Neuron (in vitro differentiated cells): ENCODE measurements at regions not wholly inside any gene's neighbourhood (a gene's known extent, or its start where the extent isn't known, plus 50 kb on each side); places are given as distances from the start of the nearest gene placed in this dataset.

Experiments
- H2AFZ ChIP-seq: one replicate; pipeline ENCODE4 v1.6.1; 2013; ENCODE audit warnings: low read depth, mild to moderate bottlenecking, inconsistent platforms, low read length, moderate library complexity
- H3K27me3 ChIP-seq: one replicate; pipeline ENCODE4 v1.6.1; 2013; ENCODE audit warnings: low read length; ENCODE audit not compliant: insufficient read depth
- H3K36me3 ChIP-seq: one replicate; pipeline ENCODE4 v1.6.1; 2013; ENCODE audit warnings: low read length; ENCODE audit not compliant: insufficient read depth
- H3K4me1 ChIP-seq: one replicate; pipeline ENCODE4 v1.6.1; 2013; ENCODE audit warnings: low read length; ENCODE audit not compliant: insufficient read depth
- H3K4me3 ChIP-seq: 2 replicates; pipeline ENCODE4 v1.5.1; 2013; ENCODE audit warnings: mild to moderate bottlenecking, low read length, moderate library complexity
- H3K9me3 ChIP-seq: one replicate; pipeline ENCODE4 v1.6.1; 2013; ENCODE audit warnings: low read length

DNA sequence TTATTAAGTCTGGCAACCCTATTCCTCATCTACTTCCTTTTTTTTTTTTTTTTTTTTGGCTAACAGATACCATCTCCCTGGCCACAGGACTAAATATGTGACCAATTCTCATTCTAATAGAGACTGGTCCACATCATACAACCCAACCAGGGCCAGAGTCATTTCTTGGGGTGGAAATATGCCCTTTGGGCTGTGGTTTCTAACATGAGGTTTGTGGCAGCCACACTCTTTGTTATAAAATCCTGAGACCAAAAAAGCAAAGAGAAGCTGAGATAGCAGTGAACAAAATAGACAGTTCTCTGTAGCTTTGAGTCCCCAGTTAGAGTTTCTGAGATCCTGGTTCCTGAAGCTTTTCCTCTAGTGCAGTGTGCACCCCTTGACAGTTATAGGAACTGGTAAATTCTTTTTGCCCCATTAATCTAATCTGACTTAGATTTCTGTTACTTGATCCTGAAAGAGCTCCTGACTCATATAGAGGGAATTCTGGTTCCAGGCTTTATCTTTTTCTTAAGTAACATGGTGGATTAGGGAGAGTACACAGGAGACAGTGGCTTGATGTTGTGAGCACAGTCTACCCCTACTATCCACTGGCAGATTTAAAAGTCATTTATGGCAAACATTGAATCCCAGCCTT lies 86.8 kb downstream of the MAIP1 start:
- no peaks in the 10 kb centered on the region for H3K36me3 ChIP-seq

DNA sequence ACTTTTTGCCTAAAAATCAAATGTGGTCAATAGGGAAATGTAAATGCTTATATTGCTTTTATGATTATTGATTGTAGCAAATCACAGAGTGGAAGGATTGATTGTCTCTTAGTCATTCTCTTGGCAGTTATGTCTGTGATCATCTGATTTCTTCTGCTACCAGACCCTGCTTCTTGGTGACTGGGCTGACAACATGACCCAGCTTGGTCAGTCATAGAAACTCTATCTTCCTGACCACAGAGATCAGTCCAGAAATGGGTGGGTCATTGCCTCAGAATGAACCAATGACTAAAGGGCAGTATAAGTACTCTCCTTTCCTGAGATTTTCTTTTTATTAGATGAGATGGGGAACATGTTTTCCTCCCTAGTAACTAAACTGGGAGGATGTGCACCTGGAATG lies 87.6 kb downstream of the MAIP1 start:
- no peaks in the 10 kb centered on the region for H3K27me3 ChIP-seq
- no peaks in the 10 kb centered on the region for H3K4me1 ChIP-seq
- H2AFZ ChIP-seq: no peak overlapping the region
- H3K4me3 ChIP-seq: no peak overlapping the region
- H3K36me3 ChIP-seq: no peaks in the 10 kb centered on the region
- H3K9me3 ChIP-seq: peaks cover 5% of the 10 kb centered on the region

More for the DNA sequence above, 86.8 kb downstream of the MAIP1 start:
- Histone ChIP-seq H2AFZ (no peak overlapping the region), H3K27me3 (no peaks in the 10 kb centered on the region), H3K9me3 (peaks cover 5% of the 10 kb centered on the region), H3K4me1 (no peaks in the 10 kb centered on the region), H3K4me3 (no peak overlapping the region)

DNA sequence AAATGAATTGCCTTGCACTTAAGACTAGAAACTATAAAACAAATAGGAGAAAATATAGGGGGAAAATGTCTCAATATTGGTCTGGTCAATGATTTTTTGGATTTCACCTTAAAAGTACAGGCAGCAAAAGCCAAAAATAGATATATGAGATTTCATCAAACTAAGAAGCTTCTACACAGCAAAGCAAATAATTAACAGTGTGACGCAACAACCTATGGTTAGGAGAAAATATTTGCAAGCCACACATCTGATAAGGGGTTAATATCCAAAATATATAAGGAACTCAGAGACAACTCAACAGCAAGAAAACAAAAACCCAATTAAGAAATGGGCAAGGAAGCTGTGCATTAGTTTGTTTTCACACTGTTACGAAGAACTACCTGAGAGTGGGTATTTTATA lies 89.1 kb downstream of the MAIP1 start:
- no peaks in the 10 kb centered on the region for H3K36me3 ChIP-seq
- no peak overlapping the region for H2AFZ ChIP-seq
- peaks cover 5% of the 10 kb centered on the region for H3K9me3 ChIP-seq
- H3K4me1 ChIP-seq: no peaks in the 10 kb centered on the region
- no peaks in the 10 kb centered on the region for H3K27me3 ChIP-seq
- no peak overlapping the region for H3K4me3 ChIP-seq

DNA sequence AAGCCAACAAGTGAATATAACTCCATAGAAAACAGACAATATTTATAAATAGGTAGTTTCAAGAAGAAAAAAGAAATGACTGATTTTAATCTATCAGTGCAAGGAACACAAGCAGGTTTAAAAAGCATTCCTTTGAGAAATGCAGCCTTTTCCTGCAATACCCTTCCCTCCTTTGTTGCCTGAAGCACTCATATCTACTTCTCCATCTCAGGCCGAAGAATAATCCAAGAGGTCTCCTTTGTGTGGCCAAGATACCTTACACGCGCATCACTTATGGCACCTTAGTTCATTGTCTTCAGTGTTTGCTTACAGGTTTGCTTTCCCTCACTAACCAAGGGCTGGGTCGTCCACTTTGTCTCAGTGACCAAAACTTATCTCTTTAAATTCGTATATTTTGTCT lies 93.0 kb downstream of the MAIP1 start:
- Histone ChIP-seq H3K36me3 (no peaks in the 10 kb centered on the region), H3K4me1 (no peaks in the 10 kb centered on the region), H3K9me3 (peaks cover 5% of the 10 kb centered on the region), H3K4me3 (no peak overlapping the region), H3K27me3 (no peaks in the 10 kb centered on the region), H2AFZ (no peak overlapping the region)

DNA sequence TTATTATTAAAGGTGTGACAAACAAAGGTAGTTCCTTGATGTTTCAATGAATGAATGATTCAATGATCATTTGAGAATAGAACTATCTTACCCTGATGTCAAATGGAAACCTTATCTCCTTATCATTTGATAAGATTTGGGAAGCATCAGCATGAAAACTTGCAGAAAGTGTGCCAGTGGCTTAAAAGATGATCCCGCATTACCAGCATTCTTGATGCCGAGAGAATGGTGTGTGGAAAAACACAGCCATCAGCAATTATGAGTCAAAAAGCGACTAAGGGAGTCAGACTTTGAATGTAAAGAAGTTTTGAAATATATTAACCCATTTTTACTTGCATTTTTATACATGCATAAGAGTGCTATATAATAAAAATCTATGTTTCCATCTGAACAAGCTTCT lies 93.7 kb downstream of the MAIP1 start:
- Histone ChIP-seq H3K9me3 (peaks cover 5% of the 10 kb centered on the region), H3K27me3 (no peaks in the 10 kb centered on the region), H3K4me1 (no peaks in the 10 kb centered on the region), H3K36me3 (no peaks in the 10 kb centered on the region), H2AFZ (no peak overlapping the region), H3K4me3 (no peak overlapping the region)

DNA sequence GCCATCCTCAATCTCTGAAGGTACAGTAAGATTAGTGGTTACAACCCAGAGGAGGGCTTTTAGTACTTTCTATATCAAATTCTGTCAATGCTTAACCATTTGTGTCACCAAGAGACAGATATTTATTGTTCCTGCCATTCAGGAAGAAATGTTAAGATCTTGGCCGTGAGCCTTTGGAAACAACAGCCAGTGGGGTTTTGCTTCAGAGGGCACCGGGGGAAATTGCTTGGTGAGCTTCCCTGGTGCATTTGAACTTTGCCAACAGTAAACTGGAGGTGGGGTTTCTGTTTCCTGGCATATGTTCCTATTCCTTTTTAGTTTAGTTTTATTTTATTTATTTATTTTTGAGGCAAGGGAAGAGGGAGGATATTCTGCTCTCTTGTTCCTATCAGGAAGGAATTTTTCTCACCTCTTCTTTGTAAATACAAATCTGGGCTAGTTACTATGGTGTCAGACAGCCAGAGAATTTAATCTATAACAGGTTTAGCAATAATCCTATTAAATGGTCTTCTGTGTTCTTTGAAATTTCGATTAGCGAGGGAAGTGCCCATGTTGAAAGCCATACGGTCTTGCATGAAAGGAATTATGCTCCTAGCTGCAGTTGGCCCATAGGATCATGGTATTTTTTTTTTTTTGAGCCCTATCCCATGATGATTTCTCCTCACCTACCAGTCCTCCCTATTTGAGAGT lies 95.7 kb downstream of the MAIP1 start:
- H3K9me3 ChIP-seq: peaks cover 7% of the 10 kb centered on the region
- no peak overlapping the region for H3K4me3 ChIP-seq
- no peaks in the 10 kb centered on the region for H3K27me3 ChIP-seq
- H3K4me1 ChIP-seq: no peaks in the 10 kb centered on the region
- no peak overlapping the region for H2AFZ ChIP-seq
- no peaks in the 10 kb centered on the region for H3K36me3 ChIP-seq

DNA sequence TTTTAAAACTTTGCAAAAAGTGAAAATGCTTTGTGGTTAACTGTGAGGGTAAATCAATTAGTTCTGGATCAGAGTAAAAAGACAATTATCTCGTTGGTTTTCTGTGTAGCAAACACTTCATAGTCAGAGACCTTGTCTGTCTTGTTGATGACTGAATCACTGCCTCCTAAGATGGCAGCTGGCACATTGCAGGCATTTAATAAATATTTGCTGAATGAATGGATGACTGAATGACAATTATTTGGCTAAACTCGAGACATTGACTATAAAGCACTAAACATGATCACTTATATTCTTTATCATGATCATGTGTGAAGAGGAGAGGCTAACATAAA lies 96.2 kb downstream of the MAIP1 start:
- Histone ChIP-seq H3K9me3 (peaks cover 8% of the 10 kb centered on the region), H3K4me1 (no peaks in the 10 kb centered on the region), H3K36me3 (no peaks in the 10 kb centered on the region), H2AFZ (no peak overlapping the region), H3K4me3 (no peak overlapping the region), H3K27me3 (no peaks in the 10 kb centered on the region)

DNA sequence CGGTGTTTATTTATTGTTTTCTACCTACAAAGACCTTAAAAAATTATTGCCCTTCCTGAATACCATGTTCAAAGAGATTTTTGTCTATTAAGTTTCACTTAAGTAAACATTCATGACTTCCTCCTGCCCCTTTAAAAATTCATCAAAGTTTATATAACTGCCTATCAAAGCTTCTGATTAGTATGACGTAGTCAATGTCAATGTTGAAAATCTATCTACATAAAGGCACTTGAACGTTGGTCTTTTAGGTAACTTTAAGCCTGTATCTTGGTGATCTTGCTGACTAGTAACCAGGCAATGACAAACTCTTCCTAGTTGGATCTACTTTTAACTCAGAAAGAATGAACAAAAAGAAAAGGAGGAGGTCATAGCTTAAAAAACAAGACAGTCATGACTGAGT lies 97.2 kb downstream of the MAIP1 start:
- Histone ChIP-seq H2AFZ (no peak overlapping the region), H3K27me3 (no peaks in the 10 kb centered on the region), H3K4me3 (no peak overlapping the region), H3K4me1 (no peaks in the 10 kb centered on the region), H3K9me3 (peaks cover 8% of the 10 kb centered on the region), H3K36me3 (no peaks in the 10 kb centered on the region)

DNA sequence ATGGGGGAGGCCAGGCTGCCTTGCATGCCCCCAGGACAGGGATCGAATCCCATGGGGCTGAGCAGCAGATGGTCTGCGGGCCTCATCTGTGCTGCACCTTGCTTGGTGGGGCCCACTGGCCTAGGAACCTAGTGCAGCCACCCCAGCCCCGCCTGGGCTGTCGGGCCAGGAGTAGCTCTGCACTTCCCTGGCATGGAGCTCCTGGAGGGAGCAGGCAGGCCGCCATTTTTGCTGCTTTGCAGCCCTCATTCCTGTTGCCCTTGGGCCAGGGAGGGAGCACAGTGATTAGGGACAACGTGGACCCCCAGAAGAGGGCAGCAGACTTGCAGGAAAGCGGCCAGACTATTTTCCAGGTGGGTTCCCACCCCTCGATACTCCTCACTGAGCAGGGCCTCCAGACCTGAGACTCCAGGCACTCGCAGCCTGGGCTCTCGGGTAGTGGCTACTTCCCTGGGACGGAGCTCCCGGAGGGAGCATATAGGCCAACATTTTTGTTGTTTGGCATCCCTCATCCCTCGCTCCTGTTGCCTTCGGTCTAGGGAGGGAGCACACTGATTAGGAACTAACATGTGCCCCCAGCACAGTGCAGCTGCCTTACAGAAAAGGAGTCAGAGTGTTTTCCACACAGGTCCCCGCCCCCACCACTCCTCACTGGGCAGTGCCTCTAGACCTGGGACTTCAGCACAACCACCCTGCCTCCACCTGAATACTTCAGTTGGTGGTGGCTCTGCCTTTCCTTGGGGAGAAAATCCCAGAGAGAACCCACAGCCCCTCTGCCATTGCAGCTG lies 99.5 kb downstream of the MAIP1 start:
- Histone ChIP-seq H3K4me3 (no peak overlapping the region), H3K4me1 (no peaks in the 10 kb centered on the region), H3K36me3 (no peaks in the 10 kb centered on the region), H3K9me3 (peaks cover 8% of the 10 kb centered on the region), H3K27me3 (no peaks in the 10 kb centered on the region), H2AFZ (no peak overlapping the region)

DNA sequence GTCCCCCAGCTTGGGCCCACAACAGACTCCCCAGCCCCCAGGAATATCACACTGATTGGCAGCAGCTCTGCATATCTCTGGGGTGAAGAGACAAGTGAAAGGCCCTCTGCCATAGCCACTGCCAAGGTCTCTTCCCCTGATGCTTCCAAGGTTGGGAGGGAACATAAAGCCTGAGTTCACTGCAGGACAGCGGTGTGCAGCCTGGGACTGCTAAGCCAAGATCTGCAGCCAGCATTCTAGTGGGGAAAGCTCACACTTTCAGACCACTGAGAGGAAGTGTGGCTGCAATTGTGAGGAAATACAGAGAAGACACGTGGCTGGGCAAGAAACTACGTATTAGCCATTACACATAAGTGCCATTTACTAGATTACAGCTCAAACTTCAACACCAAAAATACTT lies 100.7 kb downstream of the MAIP1 start:
- Histone ChIP-seq H3K27me3 (no peaks in the 10 kb centered on the region), H3K36me3 (no peaks in the 10 kb centered on the region), H3K4me3 (no peak overlapping the region), H2AFZ (no peak overlapping the region), H3K4me1 (no peaks in the 10 kb centered on the region), H3K9me3 (peaks cover 8% of the 10 kb centered on the region)

DNA sequence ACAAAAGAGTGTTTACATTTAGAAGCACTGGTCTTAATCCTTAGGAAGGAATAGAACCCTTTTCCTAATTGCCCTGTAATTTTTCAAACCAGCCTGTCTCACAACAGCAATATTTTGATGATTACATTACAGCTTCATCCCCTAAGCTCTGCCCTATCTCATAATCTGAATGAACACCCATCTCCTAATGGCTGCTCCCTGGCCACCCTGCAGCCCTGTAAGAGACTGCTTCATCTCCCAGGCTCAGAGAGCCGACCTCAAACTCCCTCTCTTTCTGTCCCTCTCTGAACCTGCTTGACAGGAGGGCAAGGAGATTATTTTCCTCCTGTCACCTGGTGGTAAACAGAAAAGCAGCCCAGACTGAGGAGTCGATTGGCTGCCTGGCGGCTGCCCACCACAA lies 107.8 kb downstream of the MAIP1 start:
- Histone ChIP-seq H3K9me3 (no peaks in the 10 kb centered on the region), H3K36me3 (no peaks in the 10 kb centered on the region), H3K4me3 (no peak overlapping the region)

DNA sequence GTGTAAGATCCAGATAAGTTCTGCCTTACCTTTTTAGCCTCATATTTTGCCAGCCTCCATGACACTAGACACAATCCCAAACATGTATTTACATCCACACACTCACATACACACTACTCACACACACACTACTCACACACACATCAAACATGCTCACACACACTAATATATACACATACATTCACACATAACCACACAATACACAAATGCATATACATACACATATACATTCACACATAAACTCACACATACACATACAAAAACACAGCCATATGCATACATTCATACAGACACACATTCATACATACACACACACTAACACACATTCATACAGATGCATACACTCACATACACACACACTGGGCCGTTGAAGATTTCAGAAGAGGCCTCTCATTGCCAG lies 109.5 kb downstream of the MAIP1 start:
- Histone ChIP-seq H3K27me3 (no peaks in the 10 kb centered on the region), H2AFZ (no peak overlapping the region), H3K4me1 (no peaks in the 10 kb centered on the region), H3K36me3 (no peaks in the 10 kb centered on the region), H3K9me3 (no peaks in the 10 kb centered on the region), H3K4me3 (no peak overlapping the region)

More for the DNA sequence above, 107.8 kb downstream of the MAIP1 start:
- Histone ChIP-seq H3K27me3 (no peaks in the 10 kb centered on the region), H2AFZ (no peak overlapping the region), H3K4me1 (no peaks in the 10 kb centered on the region)

DNA sequence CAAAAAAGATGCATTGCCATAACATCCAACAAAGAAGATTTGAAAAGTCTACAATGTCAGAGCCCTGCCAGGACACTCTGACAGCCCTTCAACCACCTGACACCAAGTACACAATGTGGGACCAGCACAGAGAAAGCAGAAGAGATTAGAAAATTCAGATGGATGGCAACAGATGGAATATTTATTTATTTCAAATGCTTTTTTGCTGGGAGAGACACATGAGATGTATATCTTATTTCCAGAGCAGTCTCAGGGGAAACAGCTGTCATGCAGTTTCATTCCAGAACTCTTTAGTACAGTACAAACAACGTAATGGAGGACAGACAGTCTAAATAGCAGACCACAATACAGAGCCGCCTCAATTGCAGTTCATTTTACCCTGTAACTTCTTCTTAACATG lies 110.1 kb downstream of the MAIP1 start:
- Histone ChIP-seq H3K36me3 (no peaks in the 10 kb centered on the region), H3K4me1 (no peaks in the 10 kb centered on the region), H3K27me3 (no peaks in the 10 kb centered on the region), H2AFZ (no peak overlapping the region), H3K4me3 (no peak overlapping the region), H3K9me3 (no peaks in the 10 kb centered on the region)
